ENCODE measurements at regions not wholly inside any gene's neighbourhood (a gene's known extent, or its start where the extent isn't known, plus 50 kb on each side); places are given as distances from the start of the nearest gene placed in this dataset.

DNA sequence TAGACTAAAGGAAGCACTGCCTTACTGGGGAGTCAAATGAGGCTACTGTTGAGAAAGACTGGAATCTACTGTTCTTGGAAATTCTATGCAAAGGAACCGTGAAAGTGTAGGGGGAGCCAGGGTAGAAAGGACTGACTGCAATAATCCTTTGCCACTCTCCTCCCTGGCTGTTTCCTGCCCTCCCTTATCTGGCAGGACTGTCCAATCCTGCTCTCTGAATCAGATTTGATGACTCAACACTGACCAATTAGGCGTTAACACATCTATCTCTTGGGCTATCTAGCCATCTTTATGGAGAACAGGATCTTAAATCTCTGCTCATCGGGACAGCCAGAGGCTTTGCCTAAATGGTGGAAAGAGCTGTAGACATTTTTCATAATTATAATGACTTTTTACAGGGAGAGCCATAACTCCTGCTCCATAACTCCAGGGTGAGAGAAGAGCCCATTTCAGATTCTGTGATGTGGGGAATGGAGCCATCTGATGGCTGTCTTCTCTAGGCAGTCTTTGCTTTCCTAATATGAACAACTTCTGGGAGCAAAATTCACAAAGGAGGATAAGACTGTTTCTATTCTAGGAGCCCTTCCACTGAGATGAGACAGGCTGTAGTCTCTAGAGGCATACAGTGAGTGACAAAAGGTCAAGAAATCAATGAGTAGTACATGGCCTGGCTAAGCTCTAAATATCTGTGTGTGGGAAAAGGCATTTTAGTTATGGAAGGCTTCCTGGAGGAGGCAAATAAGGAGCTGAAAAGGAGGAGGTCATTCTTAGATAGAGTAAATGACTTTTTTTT lies 68.9 kb upstream of the CISTR start:
- no peak overlapping the region for H3K4me3 Mint-ChIP-seq
- no peaks in the 10 kb centered on the region for H3K4me1 Mint-ChIP-seq (ENCODE audit: low read depth in 2 of 2)
- no peak for ATAC-seq (replicated peaks)
- peaks cover 71 to 89% of the 10 kb centered on the region in 2 donors for H3K27me3 Mint-ChIP-seq
- no peak for DNase-seq
- H3K9me3 Mint-ChIP-seq: no peaks in the 10 kb centered on the region
- H3K36me3 Mint-ChIP-seq (ENCODE audit: insufficient read depth): no peaks in the 10 kb centered on the region
- H3K27ac Mint-ChIP-seq: no peak overlapping the region

DNA sequence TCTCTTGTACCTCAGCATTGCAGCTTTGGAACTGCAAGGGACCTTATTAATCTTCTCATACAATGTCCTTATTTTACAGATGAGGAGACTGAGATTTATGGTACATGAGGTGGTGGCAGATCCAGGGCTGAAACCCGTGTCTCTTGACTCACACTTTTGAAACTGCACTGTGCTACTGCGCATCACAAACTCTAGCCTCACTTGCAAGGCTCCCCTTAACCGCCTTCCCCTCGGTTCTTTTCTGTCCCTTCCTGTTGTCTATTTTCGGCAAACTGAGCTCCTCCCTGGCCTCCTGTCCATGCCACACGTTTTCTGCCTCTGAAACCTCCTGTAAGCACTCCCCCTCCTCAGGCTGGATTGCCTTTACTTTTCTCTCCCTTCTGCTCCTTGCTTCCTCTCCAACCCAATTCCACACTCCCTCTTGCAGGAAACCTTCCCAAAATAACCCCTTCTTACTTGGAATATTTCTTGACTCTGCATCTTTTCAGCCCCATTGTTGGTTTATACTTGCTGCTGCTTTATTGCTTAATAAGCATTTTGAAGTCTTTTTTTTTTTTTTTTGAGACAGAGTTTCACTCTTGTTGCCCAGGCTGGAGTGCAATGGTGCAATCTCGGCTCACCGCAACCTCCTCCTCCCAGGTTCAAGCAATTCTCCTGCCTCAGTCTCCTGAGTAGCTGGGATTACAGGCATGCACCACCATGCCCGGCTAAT lies 72.4 kb upstream of the CISTR start:
- Mint-ChIP-seq H3K9me3 (no peaks in the 10 kb centered on the region), H3K27me3 (peaks cover 71 to 72% of the 10 kb centered on the region in 2 donors), H3K4me3 (no peak overlapping the region), H3K4me1 (ENCODE audit: low read depth in 2 of 2) (peaks cover 0 to 4% of the 10 kb centered on the region in 2 donors), H3K36me3 (ENCODE audit: insufficient read depth) (no peaks in the 10 kb centered on the region), H3K27ac (no peak overlapping the region)
- no peak for ATAC-seq (replicated peaks)
- DNase-seq: no peak

DNA sequence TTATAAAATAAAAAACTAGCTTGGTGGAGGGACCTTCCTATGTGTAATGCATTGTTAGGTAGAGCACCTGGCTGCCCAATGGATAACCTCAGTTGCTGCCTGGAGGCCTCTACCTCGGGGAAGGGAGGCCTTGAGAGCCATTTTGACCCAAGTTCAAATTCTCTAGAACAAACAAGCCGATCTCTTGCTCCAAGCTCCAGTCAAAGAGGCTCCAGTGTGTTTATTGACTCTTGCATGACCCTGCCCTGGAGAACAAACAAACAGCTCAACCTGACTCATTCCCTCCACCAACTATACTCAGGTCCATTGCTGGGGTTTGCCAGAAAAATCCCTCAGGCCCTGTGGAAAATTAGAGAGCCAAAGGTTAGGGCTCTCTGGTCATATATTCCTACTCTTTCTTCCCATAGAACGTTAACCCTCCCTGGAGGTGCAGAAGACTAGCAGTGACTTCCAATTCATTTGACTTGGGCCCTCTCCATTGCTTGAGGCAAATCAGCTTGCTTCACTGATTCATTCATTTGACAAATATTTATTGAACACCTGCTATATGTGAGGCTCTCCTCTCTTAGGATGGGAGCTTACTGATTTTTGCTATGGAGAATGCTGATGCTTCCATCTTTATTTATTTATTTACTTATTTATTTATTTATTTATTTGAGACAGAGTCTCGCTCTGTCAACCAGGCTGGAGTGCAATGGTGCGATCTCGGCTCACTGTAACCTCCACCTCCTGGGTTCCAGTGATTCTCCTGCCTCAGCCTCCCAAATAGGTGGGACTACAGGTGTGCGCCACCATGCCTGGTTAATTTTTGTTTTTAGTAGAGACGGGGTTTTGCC lies 73.7 kb upstream of the CISTR start:
- Mint-ChIP-seq H3K36me3 (ENCODE audit: insufficient read depth) (no peaks in the 10 kb centered on the region), H3K27me3 (peaks cover 59 to 62% of the 10 kb centered on the region in 2 donors), H3K4me1 (ENCODE audit: low read depth in 2 of 2) (peaks cover 0 to 4% of the 10 kb centered on the region in 2 donors), H3K9me3 (no peaks in the 10 kb centered on the region), H3K4me3 (no peak overlapping the region), H3K27ac (no peak overlapping the region)
- no peak for ATAC-seq (replicated peaks)
- no peak for DNase-seq

DNA sequence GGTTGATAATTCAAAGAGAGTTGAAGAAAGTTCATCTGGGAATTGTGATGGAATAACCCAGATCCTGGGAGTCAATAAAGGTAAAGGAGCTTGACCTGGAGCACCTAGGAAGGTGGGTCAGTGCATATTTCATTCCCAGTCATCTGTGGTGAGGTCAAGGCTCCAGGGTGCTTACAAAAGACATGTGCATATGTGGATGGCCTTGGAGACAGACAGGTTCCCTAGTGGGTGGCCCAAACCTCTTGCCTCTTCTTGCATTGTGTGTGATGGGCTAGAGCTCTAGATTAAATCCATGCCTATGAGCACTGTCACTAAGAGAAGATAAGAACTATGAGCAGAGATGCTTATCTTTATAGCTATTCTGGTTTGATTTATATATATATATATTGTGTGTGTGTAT lies 75.5 kb upstream of the CISTR start:
- H3K36me3 Mint-ChIP-seq (ENCODE audit: insufficient read depth): no peaks in the 10 kb centered on the region
- no peak for ATAC-seq (replicated peaks)
- H3K4me1 Mint-ChIP-seq (ENCODE audit: low read depth in 2 of 2): peaks cover 0 to 4% of the 10 kb centered on the region in 2 donors
- H3K27ac Mint-ChIP-seq: no peak overlapping the region
- H3K4me3 Mint-ChIP-seq: no peak overlapping the region
- H3K27me3 Mint-ChIP-seq: peaks cover 57 to 60% of the 10 kb centered on the region in 2 donors
- H3K9me3 Mint-ChIP-seq: no peaks in the 10 kb centered on the region
- DNase-seq: no peak

DNA sequence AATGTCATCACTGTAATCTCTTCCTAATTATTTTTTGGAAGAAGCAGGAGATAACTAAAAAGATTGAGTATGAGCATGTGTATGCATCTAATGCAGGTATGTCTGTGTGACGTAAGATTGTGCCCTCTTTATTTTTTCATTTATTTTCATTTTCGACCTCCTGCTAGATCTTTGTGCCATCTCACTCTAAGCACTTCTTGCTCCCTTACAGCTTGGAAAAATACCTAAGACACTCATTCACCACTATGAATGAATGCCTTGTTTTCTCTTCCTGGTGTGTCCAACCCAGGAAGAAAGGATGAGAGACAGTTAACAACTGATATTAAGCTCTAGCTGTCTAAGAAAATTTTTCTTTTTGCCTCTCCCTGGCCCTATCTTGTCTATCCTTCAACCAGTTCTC lies 76.8 kb upstream of the CISTR start:
- ATAC-seq (replicated peaks) (no peak), DNase-seq (no peak)
- no peak overlapping the region for H3K27ac Mint-ChIP-seq
- H3K27me3 Mint-ChIP-seq: peaks cover 60 to 62% of the 10 kb centered on the region in 2 donors
- peaks cover 0 to 4% of the 10 kb centered on the region in 2 donors for H3K4me1 Mint-ChIP-seq (ENCODE audit: low read depth in 2 of 2)
- peak overlapping the region in 1 of 2 donors; percentile 64 for H3K4me3 Mint-ChIP-seq
- H3K36me3 Mint-ChIP-seq (ENCODE audit: insufficient read depth): no peaks in the 10 kb centered on the region
- no peaks in the 10 kb centered on the region for H3K9me3 Mint-ChIP-seq

DNA sequence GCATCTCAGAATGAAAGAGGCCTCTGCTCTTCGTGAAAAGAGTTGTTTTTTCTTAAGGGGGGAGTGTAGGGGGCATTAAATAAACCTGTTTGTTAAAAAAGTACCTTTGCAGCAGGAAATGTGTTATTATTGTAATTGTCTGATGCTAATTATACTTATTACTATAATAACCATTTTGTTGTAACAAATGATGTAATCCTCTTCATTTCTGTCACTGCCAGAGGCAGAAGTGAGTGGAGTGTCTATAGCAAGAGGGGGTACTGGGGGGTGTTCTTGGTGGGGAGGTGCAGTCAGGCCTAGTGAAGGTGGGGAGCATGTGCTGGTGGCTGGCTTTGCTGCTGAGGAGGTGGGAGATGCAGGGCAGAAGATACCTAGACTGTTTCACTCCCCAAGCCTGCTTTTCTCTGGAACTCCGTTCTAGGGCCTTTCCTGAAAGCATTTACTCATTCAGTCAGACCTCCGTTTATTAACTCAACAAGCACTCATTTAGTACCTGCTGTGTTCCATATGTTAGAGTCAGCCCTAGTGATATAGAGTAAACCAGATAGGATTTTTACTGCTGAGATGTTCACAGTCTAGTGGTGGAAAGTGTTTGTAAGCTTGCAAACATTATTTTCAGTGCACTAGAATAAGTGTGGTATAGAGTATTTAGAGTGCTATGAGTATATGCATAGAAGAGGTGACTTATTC lies 77.5 kb upstream of the CISTR start:
- no peak for DNase-seq
- Mint-ChIP-seq H3K27ac (no peak overlapping the region), H3K9me3 (no peaks in the 10 kb centered on the region), H3K4me1 (ENCODE audit: low read depth in 2 of 2) (peaks cover 0 to 4% of the 10 kb centered on the region in 2 donors), H3K4me3 (peak overlapping the region in 1 of 2 donors; percentile 64), H3K27me3 (peaks cover 62 to 63% of the 10 kb centered on the region in 2 donors), H3K36me3 (ENCODE audit: insufficient read depth) (no peaks in the 10 kb centered on the region)
- ATAC-seq (replicated peaks): no peak

DNA sequence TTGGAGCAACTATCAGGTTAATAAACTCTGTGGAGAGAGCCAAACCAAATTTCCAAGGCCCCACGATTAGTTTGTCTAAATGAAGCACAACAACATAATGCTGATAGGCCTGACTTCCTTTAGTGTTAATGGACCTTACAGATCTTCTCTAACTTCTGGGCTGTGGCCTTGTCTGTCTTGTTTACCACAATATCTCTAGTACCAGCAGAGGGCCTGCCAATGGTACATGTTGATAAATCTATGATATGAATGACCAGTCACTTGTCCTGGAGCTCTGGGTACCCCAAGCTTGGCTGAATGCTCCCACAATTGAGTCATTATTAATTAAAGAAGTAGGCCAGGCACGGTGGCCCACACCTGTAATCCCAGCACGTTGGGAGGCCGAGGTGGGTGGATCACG lies 78.9 kb upstream of the CISTR start:
- H3K4me3 Mint-ChIP-seq: no peak overlapping the region
- no peak overlapping the region for H3K27ac Mint-ChIP-seq
- DNase-seq (no peak), ATAC-seq (replicated peaks) (no peak)
- no peaks in the 10 kb centered on the region for H3K9me3 Mint-ChIP-seq
- peaks cover 0 to 4% of the 10 kb centered on the region in 2 donors for H3K4me1 Mint-ChIP-seq (ENCODE audit: low read depth in 2 of 2)
- H3K36me3 Mint-ChIP-seq (ENCODE audit: insufficient read depth): no peaks in the 10 kb centered on the region
- peaks cover 65% of the 10 kb centered on the region in 2 donors for H3K27me3 Mint-ChIP-seq

DNA sequence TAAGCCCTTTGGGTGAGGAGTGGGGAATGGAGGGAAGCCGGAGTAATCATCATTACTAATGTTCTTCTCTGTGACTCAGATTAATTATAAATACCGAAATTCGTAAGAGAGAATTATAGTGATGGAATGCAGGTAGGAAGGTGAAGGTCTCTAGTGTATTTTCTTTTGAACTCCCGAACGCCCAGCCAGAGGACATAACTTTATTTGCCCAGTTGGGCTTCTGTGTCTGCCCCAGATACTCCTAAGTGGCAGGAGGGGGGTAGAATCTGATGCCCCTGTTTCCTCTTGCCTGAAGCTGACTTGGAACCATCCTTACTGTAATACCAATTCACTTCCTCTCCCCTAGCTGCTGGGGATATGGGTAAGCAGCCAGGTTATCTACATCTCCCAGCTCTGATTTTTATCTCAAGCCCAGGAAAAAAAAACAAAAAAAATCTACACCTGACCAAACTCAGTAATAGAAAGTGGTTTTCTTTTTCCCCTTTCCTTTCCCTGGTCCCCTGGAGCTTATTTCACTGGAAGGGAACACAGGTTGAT lies 84.4 kb upstream of the CISTR start:
- no peak for ATAC-seq (replicated peaks)
- Mint-ChIP-seq H3K36me3 (ENCODE audit: insufficient read depth) (no peaks in the 10 kb centered on the region), H3K27me3 (peaks cover 77 to 81% of the 10 kb centered on the region in 2 donors), H3K27ac (no peak overlapping the region), H3K9me3 (no peaks in the 10 kb centered on the region), H3K4me3 (no peak overlapping the region), H3K4me1 (ENCODE audit: low read depth in 2 of 2) (no peaks in the 10 kb centered on the region)
- DNase-seq: no peak

DNA sequence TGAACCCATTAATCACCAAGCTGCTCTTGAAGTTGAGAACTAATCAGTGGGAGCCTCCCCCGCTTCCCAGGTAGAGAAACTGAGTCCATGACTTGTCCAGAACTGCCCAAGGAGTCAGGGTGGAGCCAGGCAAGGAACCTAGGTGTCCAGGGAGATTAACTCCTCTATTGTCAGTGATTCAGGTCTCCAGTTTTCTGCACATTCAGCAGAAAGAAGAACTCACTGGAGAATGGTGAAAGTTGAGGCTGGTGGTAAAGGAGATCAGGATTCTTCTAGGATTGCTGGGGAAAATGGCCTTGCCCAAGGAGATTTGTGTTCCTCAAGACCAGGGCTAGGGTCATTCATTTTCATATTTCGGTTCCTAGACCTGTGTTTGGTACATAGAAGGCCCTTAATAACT lies 87.2 kb upstream of the CISTR start:
- ATAC-seq (replicated peaks): no peak
- no peak overlapping the region for H3K27ac Mint-ChIP-seq
- H3K4me3 Mint-ChIP-seq: no peak overlapping the region
- H3K4me1 Mint-ChIP-seq (ENCODE audit: low read depth in 2 of 2): no peaks in the 10 kb centered on the region
- DNase-seq: no peak
- no peaks in the 10 kb centered on the region for H3K9me3 Mint-ChIP-seq
- peaks cover 75 to 84% of the 10 kb centered on the region in 2 donors for H3K27me3 Mint-ChIP-seq
- H3K36me3 Mint-ChIP-seq (ENCODE audit: insufficient read depth): no peaks in the 10 kb centered on the region

DNA sequence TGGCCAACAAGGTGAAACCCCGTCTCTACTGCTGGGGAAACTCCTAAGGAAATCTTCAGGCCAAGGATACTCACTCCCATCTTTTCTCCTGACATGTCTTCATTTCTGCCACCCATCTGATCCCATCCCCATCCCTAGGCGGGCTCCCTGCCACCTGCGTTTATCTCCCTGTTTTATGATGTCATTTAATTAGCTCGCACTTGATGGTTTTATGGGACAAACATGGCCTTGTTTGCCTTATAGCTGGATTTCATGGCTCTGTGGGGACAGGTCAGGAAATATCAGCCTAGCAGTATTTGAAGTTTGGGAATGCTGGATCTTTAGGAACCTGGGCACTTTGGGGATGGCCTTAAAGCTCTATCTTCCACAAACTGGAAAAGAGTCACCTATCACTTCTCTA lies 88.5 kb upstream of the CISTR start:
- no peaks in the 10 kb centered on the region for H3K9me3 Mint-ChIP-seq
- peaks cover 73 to 84% of the 10 kb centered on the region in 2 donors for H3K27me3 Mint-ChIP-seq
- no peak for ATAC-seq (replicated peaks)
- no peak overlapping the region for H3K27ac Mint-ChIP-seq
- H3K36me3 Mint-ChIP-seq (ENCODE audit: insufficient read depth): no peaks in the 10 kb centered on the region
- no peak overlapping the region for H3K4me3 Mint-ChIP-seq
- no peaks in the 10 kb centered on the region for H3K4me1 Mint-ChIP-seq (ENCODE audit: low read depth in 2 of 2)
- no peak for DNase-seq

DNA sequence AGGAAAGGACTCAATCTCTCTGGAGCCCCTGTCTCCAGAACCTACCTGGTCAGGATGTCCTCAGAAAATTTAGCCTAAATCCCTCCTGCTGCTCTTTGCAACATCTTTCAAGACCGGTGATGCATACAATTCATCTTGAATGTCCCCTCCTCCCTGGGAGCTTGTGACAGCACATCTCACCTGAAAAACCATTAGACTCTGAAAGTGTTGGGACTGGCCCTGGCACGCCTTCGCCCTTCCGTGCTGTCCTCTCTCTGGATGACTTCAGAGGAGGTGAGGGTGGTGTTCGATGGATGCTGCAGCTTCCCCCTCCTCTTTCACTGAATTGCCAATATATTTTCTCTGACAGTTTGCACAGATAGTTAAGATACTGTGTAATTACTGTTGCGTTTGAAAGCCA lies 90.9 kb upstream of the CISTR start:
- Mint-ChIP-seq H3K4me3 (no peak overlapping the region), H3K4me1 (ENCODE audit: low read depth in 2 of 2) (no peaks in the 10 kb centered on the region), H3K27me3 (peaks cover 63 to 80% of the 10 kb centered on the region in 2 donors), H3K9me3 (no peaks in the 10 kb centered on the region), H3K36me3 (ENCODE audit: insufficient read depth) (no peaks in the 10 kb centered on the region), H3K27ac (no peak overlapping the region)
- ATAC-seq (replicated peaks) (no peak), DNase-seq (no peak)

DNA sequence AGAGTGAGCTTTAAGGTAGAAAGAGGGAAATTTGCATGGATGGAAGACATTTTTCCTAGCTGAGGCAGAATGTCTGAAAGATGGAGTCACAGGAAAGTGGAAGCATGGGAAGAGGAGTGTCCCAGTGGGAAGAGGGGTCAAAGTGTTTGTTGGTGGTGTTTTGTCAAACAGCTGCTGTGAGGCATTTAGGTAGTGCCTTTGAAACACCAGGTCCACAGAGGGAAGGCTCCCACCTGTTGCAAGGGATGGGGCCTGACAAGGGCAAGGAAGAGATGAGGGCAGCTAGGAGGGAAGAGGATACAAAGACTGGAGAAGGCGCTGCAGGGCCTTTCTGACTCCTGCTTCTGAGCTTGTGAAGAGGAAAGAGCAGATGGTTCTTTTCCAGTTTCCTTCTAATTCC lies 91.8 kb upstream of the CISTR start:
- Mint-ChIP-seq H3K27me3 (peaks cover 68 to 89% of the 10 kb centered on the region in 2 donors), H3K36me3 (ENCODE audit: insufficient read depth) (no peaks in the 10 kb centered on the region), H3K27ac (no peak overlapping the region), H3K9me3 (no peaks in the 10 kb centered on the region), H3K4me1 (ENCODE audit: low read depth in 2 of 2) (no peaks in the 10 kb centered on the region), H3K4me3 (no peak overlapping the region)
- no peak for ATAC-seq (replicated peaks)
- DNase-seq: no peak
